SW 1271 (cell line): ENCODE measurements at regions not wholly inside any gene's neighbourhood (a gene's known extent, or its start where the extent isn't known, plus 50 kb on each side); places are given as distances from the start of the nearest gene placed in this dataset.
"Not testable (repeated sequence)": the region's sequence is repeated elsewhere in the genome, so short reads cannot be mapped to it uniquely, and the experiment has no call there.

Experiments used
- DNase-seq, 2 experiments: peaks; one replicate each; lab custom pipeline; 2025; lab: John Stamatoyannopoulos, UW

GRCh38 chr17:70447588-70447987, 278.3 kb downstream of the KCNJ2 start:
- DNase-seq, result no peak

- DNase-seq, result not testable (repeated sequence)
These were observed 283.7 kb downstream of the KCNJ2 start for GRCh38 chr17:70453075-70453474.

GRCh38 chr17:70454377-70454776, 285.0 kb downstream of the KCNJ2 start:
- DNase-seq, result no peak

GRCh38 chr17:70454908-70455307, 285.6 kb downstream of the KCNJ2 start:
- no peak for DNase-seq

- DNase-seq, result no peak
These were observed 295.7 kb downstream of the KCNJ2 start for GRCh38 chr17:70464995-70465394.

GRCh38 chr17:70468661-70469060, 299.3 kb downstream of the KCNJ2 start:
- no peak for DNase-seq

- DNase-seq, result no peak
These were observed 303.7 kb downstream of the KCNJ2 start for GRCh38 chr17:70473049-70473448.

- DNase-seq, result no peak
These were observed 307.0 kb downstream of the KCNJ2 start for GRCh38 chr17:70476368-70476767.

- no peak for DNase-seq
These were observed 309.6 kb downstream of the KCNJ2 start for GRCh38 chr17:70478902-70479301.

- DNase-seq, result no peak
These were observed 310.4 kb downstream of the KCNJ2 start for GRCh38 chr17:70479779-70480178.

- no peak for DNase-seq
These were observed 314.3 kb downstream of the KCNJ2 start for GRCh38 chr17:70483624-70484023.

- DNase-seq, result no peak
These were observed 314.7 kb downstream of the KCNJ2 start for GRCh38 chr17:70484050-70484449.

- DNase-seq, result no peak
These were observed 315.2 kb downstream of the KCNJ2 start for GRCh38 chr17:70484496-70484895.

- DNase-seq, result no peak
These were observed 323.0 kb downstream of the KCNJ2 start for GRCh38 chr17:70492368-70492767.

- no peak for DNase-seq
These were observed 324.0 kb downstream of the KCNJ2 start for GRCh38 chr17:70493277-70493874.

GRCh38 chr17:70498631-70499030, 329.3 kb downstream of the KCNJ2 start:
- DNase-seq, result no peak

GRCh38 chr17:70499067-70499786, 329.9 kb downstream of the KCNJ2 start:
- DNase-seq, result no peak

- DNase-seq, result no peak
These were observed 334.1 kb downstream of the KCNJ2 start for GRCh38 chr17:70503449-70503848.

GRCh38 chr17:70510288-70510687, 341.0 kb downstream of the KCNJ2 start:
- no peak for DNase-seq

- no peak for DNase-seq
These were observed 348.5 kb downstream of the KCNJ2 start for GRCh38 chr17:70517816-70518215.

- no peak for DNase-seq
These were observed 350.0 kb downstream of the KCNJ2 start for GRCh38 chr17:70519300-70519699.

- no peak for DNase-seq
These were observed 351.1 kb downstream of the KCNJ2 start for GRCh38 chr17:70520447-70520846.

- DNase-seq, result no peak
These were observed 351.6 kb downstream of the KCNJ2 start for GRCh38 chr17:70520956-70521355.

GRCh38 chr17:70521821-70522256, 352.5 kb downstream of the KCNJ2 start:
- DNase-seq, result no peak
